ENCODE measurements at regions not wholly inside any gene's neighbourhood (a gene's known extent, or its start where the extent isn't known, plus 50 kb on each side); places are given as distances from the start of the nearest gene placed in this dataset.

DNA sequence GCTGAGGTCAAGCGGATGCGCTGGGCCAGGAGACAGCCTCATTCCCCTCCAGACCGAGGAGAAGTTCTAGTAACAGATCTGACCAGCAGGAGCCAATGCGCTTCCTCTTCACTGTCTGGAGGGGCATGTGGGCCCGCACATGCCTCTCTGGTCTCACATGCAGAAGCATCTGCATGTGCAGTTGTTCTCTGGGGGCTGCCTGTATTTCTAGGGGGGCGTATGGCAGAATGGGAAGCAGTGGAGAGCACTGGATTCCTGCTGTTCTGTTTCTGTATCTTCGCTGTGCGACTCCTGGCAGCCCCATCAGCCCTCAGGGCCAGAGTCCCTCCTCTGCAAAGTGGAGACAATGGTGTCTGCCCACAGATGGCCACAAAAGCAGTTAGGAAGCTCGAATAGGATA lies 170.4 kb upstream of the IQSEC1 start (continued):
- TF ChIP-seq CBX5 (IDR thresholded peaks at IDR 0.05; ENCODE audit: low read depth): no peak
- no peak for TF ChIP-seq STAT1 (conservative IDR thresholded peaks at IDR 0.05)
- TF ChIP-seq, protein P1, sequence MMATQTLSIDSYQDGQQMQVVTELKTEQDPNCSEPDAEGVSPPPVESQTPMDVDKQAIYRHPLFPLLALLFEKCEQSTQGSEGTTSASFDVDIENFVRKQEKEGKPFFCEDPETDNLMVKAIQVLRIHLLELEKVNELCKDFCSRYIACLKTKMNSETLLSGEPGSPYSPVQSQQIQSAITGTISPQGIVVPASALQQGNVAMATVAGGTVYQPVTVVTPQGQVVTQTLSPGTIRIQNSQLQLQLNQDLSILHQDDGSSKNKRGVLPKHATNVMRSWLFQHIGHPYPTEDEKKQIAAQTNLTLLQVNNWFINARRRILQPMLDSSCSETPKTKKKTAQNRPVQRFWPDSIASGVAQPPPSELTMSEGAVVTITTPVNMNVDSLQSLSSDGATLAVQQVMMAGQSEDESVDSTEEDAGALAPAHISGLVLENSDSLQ (IDR thresholded peaks at IDR 0.05): no peak
- no peak for TF ChIP-seq ZBTB33 (IDR thresholded peaks at IDR 0.05)
- no peak for TF ChIP-seq POLR2AphosphoS5 (IDR thresholded peaks at IDR 0.05; ENCODE audit: low read length)
- no peak for TF ChIP-seq HDGF (IDR thresholded peaks at IDR 0.05)

- Histone ChIP-seq H3K27ac (ENCODE audit: control insufficient read depth, insufficient read depth) (no peak overlapping the region), H4K20me1 (ENCODE audit: control insufficient read depth, insufficient read depth) (no peaks in the 10 kb centered on the region), H3K27me3 (replicated peaks in 1 of 2; ENCODE audit: control insufficient read depth in 2 of 2, insufficient read depth in 2 of 2, low read length in 1 of 2) (0 out of 4 replicates have a peak, but pooled peaks cover 0 to 2% of the 10 kb centered on the region in 2 experiments), H3K79me2 (ENCODE audit: control insufficient read depth, insufficient read depth, low read length) (no peaks in the 10 kb centered on the region), H3K36me3 (ENCODE audit: control insufficient read depth in 2 of 2, insufficient read depth in 2 of 2, low read length in 1 of 2) (no peaks in the 10 kb centered on the region), H2AFZ (ENCODE audit: control insufficient read depth, low read depth, low read length) (no peak overlapping the region), H3K4me3 (no peak overlapping the region), H3K4me2 (ENCODE audit: control insufficient read depth, insufficient read depth) (no peak overlapping the region), H3K4me1 (ENCODE audit: control insufficient read depth, insufficient read depth, low read length) (no peaks in the 10 kb centered on the region), H3K9ac (ENCODE audit: control insufficient read depth, insufficient read depth, low read length) (no peak overlapping the region), H3K9me3 (replicated peaks; ENCODE audit: control insufficient read depth, insufficient read depth, low read length) (no peaks in the 10 kb centered on the region)
- ATAC-seq (no peak), FAIRE-seq (no peak), DNase-seq (ENCODE audit: low read depth, low spot score) (no peak)
- CTCF ChIA-PET: no interaction called here
- no TSS peak for BruUV-seq (replicated peaks)
- intact Hi-C loops (cut with micrococcal nuclease; ENCODE audit: unreplicated experiment) (no loop called here), in situ Hi-C loops (cut with MboI) (no loop called here)
- POLR2A ChIA-PET: interaction anchor here (0.7 kb wide), 1 partner anchor 24 kb away, joined by 3 read pairs; no protein-coding TSS in a partner anchor
- SMC1A ChIA-PET (ENCODE audit: uncharacterized antibody, unreplicated experiment): no interaction called here
- RAD21 ChIA-PET (ENCODE audit: unreplicated experiment): interaction anchor here (1.1 to 1.4 kb wide), 2 partner anchors 8 to 12 kb away, joined by 3 to 4 read pairs; no protein-coding TSS in a partner anchor
- WGBS (ENCODE audit: insufficient coverage, insufficient replicate concordance, low lambda C conversion rate, missing lambda C conversion rate): 19% methylated on average over 8 of the region's 8 CpGs
- TF ChIP-seq BCL11A (IDR thresholded peaks at IDR 0.05; ENCODE audit: low read depth, low read length) (no peak), KAT2A (conservative IDR thresholded peaks at IDR 0.05; ENCODE audit: control insufficient read depth, low read depth, low read length) (no peak), YBX1 (IDR thresholded peaks at IDR 0.05) (no peak), PML (IDR thresholded peaks at IDR 0.05; ENCODE audit: low read length) (no peak), NRF1 (conservative IDR thresholded peaks at IDR 0.05; ENCODE audit: low read depth, low read length) (no peak), PAX5 (IDR thresholded peaks at IDR 0.05; ENCODE audit: borderline replicate concordance, low read depth, low read length) (no peak), FOXM1 (IDR thresholded peaks at IDR 0.05; ENCODE audit: low read depth, low read length) (no peak), SREBF2 (IDR thresholded peaks at IDR 0.05; ENCODE audit: low read length) (no peak), BMI1 (IDR thresholded peaks at IDR 0.05; ENCODE audit: borderline replicate concordance) (no peak), SP1 (IDR thresholded peaks at IDR 0.05; ENCODE audit: low read depth, low read length) (no peak), SMAD5 (IDR thresholded peaks at IDR 0.05; ENCODE audit: low read depth) (no peak), ATF2 (IDR thresholded peaks at IDR 0.05; ENCODE audit: low read length) (no peak), IKZF1 (conservative IDR thresholded peaks at IDR 0.05) (no peak), SRF (IDR thresholded peaks at IDR 0.05; ENCODE audit: low read depth in 2 of 2, low read length in 2 of 2) (no peak)
- TF ChIP-seq, protein P2, sequence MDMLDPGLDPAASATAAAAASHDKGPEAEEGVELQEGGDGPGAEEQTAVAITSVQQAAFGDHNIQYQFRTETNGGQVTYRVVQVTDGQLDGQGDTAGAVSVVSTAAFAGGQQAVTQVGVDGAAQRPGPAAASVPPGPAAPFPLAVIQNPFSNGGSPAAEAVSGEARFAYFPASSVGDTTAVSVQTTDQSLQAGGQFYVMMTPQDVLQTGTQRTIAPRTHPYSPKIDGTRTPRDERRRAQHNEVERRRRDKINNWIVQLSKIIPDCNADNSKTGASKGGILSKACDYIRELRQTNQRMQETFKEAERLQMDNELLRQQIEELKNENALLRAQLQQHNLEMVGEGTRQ (IDR thresholded peaks at IDR 0.05; ENCODE audit: borderline replicate concordance, low read depth, low read length): no peak
Measured at GRCh38 chr3:13242364-13242737, 169.1 kb upstream of the IQSEC1 start.
